ENCODE measurements at regions not wholly inside any gene's neighbourhood (a gene's known extent, or its start where the extent isn't known, plus 50 kb on each side); places are given as distances from the start of the nearest gene placed in this dataset.

DNA sequence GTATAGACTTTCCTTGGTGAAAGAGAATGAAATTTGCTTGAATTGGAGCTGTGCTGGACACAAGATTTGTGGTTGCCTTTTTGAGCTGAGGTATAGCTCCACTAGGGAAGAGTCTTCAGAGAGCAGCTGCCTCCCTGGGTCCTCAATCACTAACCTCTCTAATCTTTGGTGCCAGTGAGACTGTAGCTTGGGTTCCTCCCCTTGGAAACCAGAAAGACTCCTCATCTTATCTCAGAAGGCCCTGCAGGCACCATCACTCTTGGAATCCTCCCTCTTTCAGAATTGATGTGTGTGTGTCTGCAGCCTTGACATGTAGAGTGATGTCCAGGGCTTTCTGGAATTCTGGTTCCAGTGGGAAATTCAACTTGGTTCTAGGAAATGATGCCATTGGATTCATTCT lies 426.5 kb downstream of the RPS24 start:
- TF ChIP-seq, protein P1, sequence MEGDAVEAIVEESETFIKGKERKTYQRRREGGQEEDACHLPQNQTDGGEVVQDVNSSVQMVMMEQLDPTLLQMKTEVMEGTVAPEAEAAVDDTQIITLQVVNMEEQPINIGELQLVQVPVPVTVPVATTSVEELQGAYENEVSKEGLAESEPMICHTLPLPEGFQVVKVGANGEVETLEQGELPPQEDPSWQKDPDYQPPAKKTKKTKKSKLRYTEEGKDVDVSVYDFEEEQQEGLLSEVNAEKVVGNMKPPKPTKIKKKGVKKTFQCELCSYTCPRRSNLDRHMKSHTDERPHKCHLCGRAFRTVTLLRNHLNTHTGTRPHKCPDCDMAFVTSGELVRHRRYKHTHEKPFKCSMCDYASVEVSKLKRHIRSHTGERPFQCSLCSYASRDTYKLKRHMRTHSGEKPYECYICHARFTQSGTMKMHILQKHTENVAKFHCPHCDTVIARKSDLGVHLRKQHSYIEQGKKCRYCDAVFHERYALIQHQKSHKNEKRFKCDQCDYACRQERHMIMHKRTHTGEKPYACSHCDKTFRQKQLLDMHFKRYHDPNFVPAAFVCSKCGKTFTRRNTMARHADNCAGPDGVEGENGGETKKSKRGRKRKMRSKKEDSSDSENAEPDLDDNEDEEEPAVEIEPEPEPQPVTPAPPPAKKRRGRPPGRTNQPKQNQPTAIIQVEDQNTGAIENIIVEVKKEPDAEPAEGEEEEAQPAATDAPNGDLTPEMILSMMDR (IDR thresholded peaks at IDR 0.05) = no peak
- no peak for TF ChIP-seq POLR2A (IDR thresholded peaks at IDR 0.05)
- TF ChIP-seq EP300 (IDR thresholded peaks at IDR 0.05) = no peak

Measured in tibial nerve (tissue), 4 donors.